ENCODE measurements at regions not wholly inside any gene's neighbourhood (a gene's known extent, or its start where the extent isn't known, plus 50 kb on each side); places are given as distances from the start of the nearest gene placed in this dataset.

- DNase-seq (ENCODE audit: low read depth in 2 of 2) = no peak
Observed at GRCh38 chr16:87552072-87552718, 50.1 kb upstream of the JPH3 start.

GRCh38 chr16:87551487-87551886 is 50.8 kb upstream of the JPH3 start:
- no peak for DNase-seq (ENCODE audit: low read depth in 2 of 2)

GRCh38 chr16:87550495-87550961 is 51.8 kb upstream of the JPH3 start:
- peak; percentile 10 to 20 for DNase-seq (ENCODE audit: low read depth in 2 of 2)

GRCh38 chr16:87549627-87550494 is 52.4 kb upstream of the JPH3 start:
- DNase-seq (ENCODE audit: low read depth in 2 of 2) = no peak

- DNase-seq (ENCODE audit: low read depth in 2 of 2) = no peak
Observed at GRCh38 chr16:87548046-87548445, 54.3 kb upstream of the JPH3 start.

- DNase-seq (ENCODE audit: low read depth in 2 of 2) = no peak
Observed at GRCh38 chr16:87543436-87544191, 50.8 kb upstream of the ZCCHC14 start.

- no peak for DNase-seq (ENCODE audit: low read depth in 2 of 2)
Observed at GRCh38 chr16:87542531-87543102, 49.8 kb upstream of the ZCCHC14 start.

Data from stimulated activated CD8-positive, alpha-beta memory T cell treated with anti-CD3 and anti-CD28 coated beads, Interleukin-15, amount 100 ng/mL, for 4 hours (primary cell).